SK-N-SH treated with all-trans-retinoic acid at 6 μM for 48 hours (cell line): ENCODE measurements at regions not wholly inside any gene's neighbourhood (a gene's known extent, or its start where the extent isn't known, plus 50 kb on each side); places are given as distances from the start of the nearest gene placed in this dataset.

ENCODE experiments used
- ESRRG ChIP-seq: fragments of 250-450 bp; sonication (Bioruptor Pico); IDR thresholded peaks from 2 replicates; pipeline ENCODE4 v1.6.1; 2021; ENCODE audit warnings: mild to moderate bottlenecking
- RARB ChIP-seq: fragments of 250-450 bp; sonication (Bioruptor Pico); IDR thresholded peaks from 2 replicates; pipeline ENCODE4 v1.8.0; 2021; ENCODE audit warnings: mild to moderate bottlenecking, moderate library complexity
- TOX ChIP-seq: fragments of 250-450 bp; sonication (Bioruptor Pico); IDR thresholded peaks from 2 replicates; pipeline ENCODE4 v1.8.0; 2021; ENCODE audit warnings: mild to moderate bottlenecking, moderate library complexity, borderline replicate concordance
- ZFP3 ChIP-seq: fragments of 250-450 bp; sonication (Bioruptor Pico); IDR thresholded peaks from 2 replicates; pipeline ENCODE4 v1.5.0; 2020; ENCODE audit warnings: mild to moderate bottlenecking, moderate library complexity

- TF ChIP-seq ZFP3 (CRISPR knock-in tag) (no peak), RARB (CRISPR knock-in tag) (no peak), ESRRG (no peak), TOX (no peak)
Observed at GRCh38 chr13:90336507-90336906, 1011.0 kb upstream of the MIR17HG start.
